Astrocyte of the spinal cord (primary cell): ENCODE measurements at regions not wholly inside any gene's neighbourhood (a gene's known extent, or its start where the extent isn't known, plus 50 kb on each side); places are given as distances from the start of the nearest gene placed in this dataset.
A peak's percentile ranks its signal among the peaks of the same experiment; 100 is the strongest.

Source experiments
- DNase-seq: peaks from one replicate; pipeline ENCODE4 v3.0.0; 2011; ENCODE audit warnings: low read depth, low spot score
- H3K4me3 ChIP-seq: 2 replicates; pipeline ENCODE4 v1.5.1; 2011; ENCODE audit warnings: low read depth, mild to moderate bottlenecking, low read length, moderate library complexity
- CTCF ChIP-seq: IDR thresholded peaks from 2 replicates; pipeline ENCODE4 v1.5.1; 2012; ENCODE audit warnings: low read depth, mild to moderate bottlenecking, low read length, inconsistent platforms
- in situ Hi-C: cut with HindIII; loops from 2 replicates; pipeline ENCODE4 v1.10.0; 2017; ENCODE audit warnings: low sequenced_read_pairs

GRCh38 chr13:42409551-42409950 is 137.6 kb downstream of the AKAP11 start:
- in situ Hi-C loops: no loop called here
- no peak for TF ChIP-seq CTCF
- H3K4me3 ChIP-seq: no peak overlapping the region
- no peak for DNase-seq

- in situ Hi-C loops: no loop called here
Measured at GRCh38 chr13:42412812-42413483, 141.0 kb downstream of the AKAP11 start.

GRCh38 chr13:42413484-42413815 is 141.5 kb downstream of the AKAP11 start:
- in situ Hi-C loops: no loop called here
- H3K4me3 ChIP-seq: no peak overlapping the region
- DNase-seq: peak; percentile 1
- TF ChIP-seq CTCF: no peak

More at GRCh38 chr13:42412812-42413483, 141.0 kb downstream of the AKAP11 start:
- no peak overlapping the region for H3K4me3 ChIP-seq
- DNase-seq: no peak
- no peak for TF ChIP-seq CTCF

- DNase-seq: no peak
- in situ Hi-C loops: no loop called here
- no peak for TF ChIP-seq CTCF
- no peak overlapping the region for H3K4me3 ChIP-seq
Measured at GRCh38 chr13:42417626-42418025, 145.7 kb downstream of the AKAP11 start.

GRCh38 chr13:42418184-42418583 is 146.2 kb downstream of the AKAP11 start:
- in situ Hi-C loops: no loop called here
- no peak for TF ChIP-seq CTCF
- no peak for DNase-seq
- no peak overlapping the region for H3K4me3 ChIP-seq

- DNase-seq: no peak
- TF ChIP-seq CTCF: no peak
- no peak overlapping the region for H3K4me3 ChIP-seq
- in situ Hi-C loops: no loop called here
Measured at GRCh38 chr13:42420304-42420703, 148.4 kb downstream of the AKAP11 start.
